Karpas-422 (cell line): ENCODE measurements at regions not wholly inside any gene's neighbourhood (a gene's known extent, or its start where the extent isn't known, plus 50 kb on each side); places are given as distances from the start of the nearest gene placed in this dataset.

Source experiments
- DNase-seq: peaks from one replicate; pipeline ENCODE4 v3.0.0-alpha.2; 2015
- H2AFZ ChIP-seq: fragments of 200-600 bp; sonication (generic); 2 replicates; pipeline ENCODE4 v1.6.1; 2014; ENCODE audit warnings: antibody characterized with exemption, low read length, mixed read lengths
- H3K27ac ChIP-seq: fragments of 200-600 bp; sonication (generic); 2 replicates; pipeline ENCODE4 v1.5.1; 2014; ENCODE audit warnings: mild to moderate bottlenecking, low read length, moderate library complexity
- H3K27me3 ChIP-seq: fragments of 200-600 bp; sonication (generic); 2 replicates; pipeline ENCODE4 v1.6.1; 2014; ENCODE audit warnings: low read length, mixed read lengths
- H3K36me3 ChIP-seq: fragments of 200-600 bp; sonication (generic); 2 replicates; pipeline ENCODE4 v1.6.1; 2014; ENCODE audit warnings: low read length, mixed read lengths; ENCODE audit not compliant: insufficient read depth
- H3K4me1 ChIP-seq: fragments of 200-600 bp; sonication (generic); 2 replicates; pipeline ENCODE4 v1.6.1; 2014; ENCODE audit warnings: mild to moderate bottlenecking, low read length, mixed read lengths
- H3K4me2 ChIP-seq: fragments of 200-600 bp; sonication (generic); 2 replicates; pipeline ENCODE4 v1.6.1; 2014; ENCODE audit warnings: low read length, low read depth, mild to moderate bottlenecking; ENCODE audit not compliant: poor library complexity, severe bottlenecking
- H3K4me3 ChIP-seq: fragments of 200-600 bp; sonication (generic); 2 replicates; pipeline ENCODE4 v1.5.1; 2014; ENCODE audit warnings: mild to moderate bottlenecking, antibody characterized with exemption, low read length, mixed read lengths
- H3K79me2 ChIP-seq: fragments of 200-600 bp; sonication (generic); 2 replicates; pipeline ENCODE4 v1.6.1; 2014; ENCODE audit warnings: mild to moderate bottlenecking, low read length, mixed read lengths
- H3K9ac ChIP-seq: fragments of 200-600 bp; sonication (generic); 2 replicates; pipeline ENCODE4 v1.6.0; 2014; ENCODE audit warnings: low read length
- H3K9me2 ChIP-seq: fragments of 200-600 bp; sonication (generic), shearing (Covaris generic); replicated peaks from 2 replicates; pipeline ENCODE4 v1.6.0; 2014; ENCODE audit warnings: mild to moderate bottlenecking, low read length, moderate library complexity; ENCODE audit not compliant: insufficient read depth
- H3K9me3 ChIP-seq: fragments of 300-700, 200-600 bp; sonication (generic); 2 replicates; pipeline ENCODE4 v1.6.1; 2014; ENCODE audit warnings: low read length, mixed read lengths
- H4K20me1 ChIP-seq: fragments of 200-600 bp; sonication (generic); 2 replicates; pipeline ENCODE4 v1.6.1; 2014; ENCODE audit warnings: mild to moderate bottlenecking, antibody characterized with exemption, low read length, low read depth; ENCODE audit not compliant: insufficient read depth

- Histone ChIP-seq H3K4me2 (no peak overlapping the region), H4K20me1 (no peaks in the 10 kb centered on the region), H3K4me1 (no peaks in the 10 kb centered on the region), H3K9me2 (no peaks in the 10 kb centered on the region), H3K9ac (no peak overlapping the region), H3K27ac (no peak overlapping the region), H3K27me3 (no peaks in the 10 kb centered on the region), H3K4me3 (no peak overlapping the region), H3K36me3 (no peaks in the 10 kb centered on the region), H2AFZ (no peak overlapping the region), H3K79me2 (no peaks in the 10 kb centered on the region), H3K9me3 (no peaks in the 10 kb centered on the region)
- DNase-seq: no peak
Observed at GRCh38 chr2:4073026-4073569, 369.7 kb downstream of the DCDC2C start.

DNA sequence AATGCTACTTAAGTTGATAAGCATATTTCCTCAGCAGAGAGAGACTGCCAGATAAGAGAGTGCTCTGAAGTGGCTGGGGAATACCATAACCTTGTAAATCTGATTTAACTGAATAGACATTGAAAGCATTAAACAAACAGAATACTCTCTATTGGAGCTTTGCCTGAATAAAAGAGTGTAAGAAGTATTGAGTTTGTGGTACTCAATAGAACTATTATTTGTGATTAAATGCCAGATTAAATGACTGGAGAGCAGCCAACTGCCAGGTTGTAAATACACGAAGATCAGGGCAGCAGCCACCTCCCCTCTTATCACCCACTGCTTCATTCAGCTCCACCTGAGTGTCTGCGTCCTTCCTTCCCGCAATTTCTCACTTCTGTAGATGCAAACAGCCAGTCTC is 373.6 kb downstream of the DCDC2C start:
- no peaks in the 10 kb centered on the region for H4K20me1 ChIP-seq
- H3K36me3 ChIP-seq: no peaks in the 10 kb centered on the region
- H3K4me2 ChIP-seq: no peak overlapping the region
- no peak overlapping the region for H3K4me3 ChIP-seq
- DNase-seq: no peak
- H2AFZ ChIP-seq: no peak overlapping the region
- H3K9me3 ChIP-seq: no peaks in the 10 kb centered on the region
- H3K9ac ChIP-seq: no peak overlapping the region
- H3K27me3 ChIP-seq: no peaks in the 10 kb centered on the region
- no peaks in the 10 kb centered on the region for H3K79me2 ChIP-seq
- no peak overlapping the region for H3K27ac ChIP-seq
- H3K9me2 ChIP-seq: no peaks in the 10 kb centered on the region
- H3K4me1 ChIP-seq: no peaks in the 10 kb centered on the region

- H3K79me2 ChIP-seq: no peaks in the 10 kb centered on the region
- no peaks in the 10 kb centered on the region for H3K27me3 ChIP-seq
- no peak overlapping the region for H3K9ac ChIP-seq
- no peaks in the 10 kb centered on the region for H3K9me2 ChIP-seq
- H3K4me3 ChIP-seq: no peak overlapping the region
- no peaks in the 10 kb centered on the region for H4K20me1 ChIP-seq
- H3K4me1 ChIP-seq: no peaks in the 10 kb centered on the region
- H3K27ac ChIP-seq: no peak overlapping the region
- DNase-seq: no peak
- H3K4me2 ChIP-seq: no peak overlapping the region
- H2AFZ ChIP-seq: no peak overlapping the region
- H3K9me3 ChIP-seq: no peaks in the 10 kb centered on the region
- H3K36me3 ChIP-seq: no peaks in the 10 kb centered on the region
Observed at GRCh38 chr2:4085186-4085585, 381.8 kb downstream of the DCDC2C start.

GRCh38 chr2:4090668-4091630 is 387.6 kb downstream of the DCDC2C start:
- Histone ChIP-seq H3K4me2 (no peak overlapping the region), H3K9me2 (no peaks in the 10 kb centered on the region), H3K27ac (no peak overlapping the region), H3K36me3 (no peaks in the 10 kb centered on the region), H2AFZ (no peak overlapping the region), H3K4me1 (no peaks in the 10 kb centered on the region), H3K9me3 (no peaks in the 10 kb centered on the region), H3K4me3 (no peak overlapping the region), H4K20me1 (no peaks in the 10 kb centered on the region), H3K79me2 (no peaks in the 10 kb centered on the region), H3K9ac (no peak overlapping the region), H3K27me3 (no peaks in the 10 kb centered on the region)
- no peak for DNase-seq

GRCh38 chr2:4091869-4092268 is 388.5 kb downstream of the DCDC2C start:
- Histone ChIP-seq H3K9ac (no peak overlapping the region), H3K79me2 (no peaks in the 10 kb centered on the region), H3K27me3 (no peaks in the 10 kb centered on the region), H3K36me3 (no peaks in the 10 kb centered on the region), H3K9me3 (no peaks in the 10 kb centered on the region), H3K4me3 (no peak overlapping the region), H2AFZ (no peak overlapping the region), H3K27ac (no peak overlapping the region), H3K4me2 (no peak overlapping the region), H3K4me1 (no peaks in the 10 kb centered on the region), H4K20me1 (no peaks in the 10 kb centered on the region), H3K9me2 (no peaks in the 10 kb centered on the region)
- no peak for DNase-seq

- H3K9me2 ChIP-seq: no peaks in the 10 kb centered on the region
- H2AFZ ChIP-seq: no peak overlapping the region
- no peaks in the 10 kb centered on the region for H3K79me2 ChIP-seq
- H3K9ac ChIP-seq: no peak overlapping the region
- no peak overlapping the region for H3K4me2 ChIP-seq
- H3K27me3 ChIP-seq: no peaks in the 10 kb centered on the region
- no peak for DNase-seq
- H3K27ac ChIP-seq: no peak overlapping the region
- H4K20me1 ChIP-seq: no peaks in the 10 kb centered on the region
- H3K36me3 ChIP-seq: no peaks in the 10 kb centered on the region
- H3K9me3 ChIP-seq: no peaks in the 10 kb centered on the region
- no peak overlapping the region for H3K4me3 ChIP-seq
- no peaks in the 10 kb centered on the region for H3K4me1 ChIP-seq
Observed at GRCh38 chr2:4094743-4095142, 391.4 kb downstream of the DCDC2C start.

GRCh38 chr2:4096978-4097766 is 393.8 kb downstream of the DCDC2C start:
- no peaks in the 10 kb centered on the region for H3K9me2 ChIP-seq
- no peak overlapping the region for H3K4me3 ChIP-seq
- no peak overlapping the region for H3K27ac ChIP-seq
- H3K9me3 ChIP-seq: no peaks in the 10 kb centered on the region
- no peak overlapping the region for H3K4me2 ChIP-seq
- H3K27me3 ChIP-seq: no peaks in the 10 kb centered on the region
- H3K79me2 ChIP-seq: no peaks in the 10 kb centered on the region
- H2AFZ ChIP-seq: no peak overlapping the region
- H3K4me1 ChIP-seq: no peaks in the 10 kb centered on the region
- no peaks in the 10 kb centered on the region for H4K20me1 ChIP-seq
- H3K36me3 ChIP-seq: no peaks in the 10 kb centered on the region
- no peak overlapping the region for H3K9ac ChIP-seq
- DNase-seq: no peak

- H3K27ac ChIP-seq: no peak overlapping the region
- H4K20me1 ChIP-seq: no peaks in the 10 kb centered on the region
- H3K27me3 ChIP-seq: no peaks in the 10 kb centered on the region
- no peak overlapping the region for H3K4me2 ChIP-seq
- no peaks in the 10 kb centered on the region for H3K9me2 ChIP-seq
- no peak overlapping the region for H3K4me3 ChIP-seq
- H3K36me3 ChIP-seq: no peaks in the 10 kb centered on the region
- H2AFZ ChIP-seq: no peak overlapping the region
- no peak overlapping the region for H3K9ac ChIP-seq
- H3K79me2 ChIP-seq: no peaks in the 10 kb centered on the region
- DNase-seq: no peak
- H3K9me3 ChIP-seq: no peaks in the 10 kb centered on the region
- no peaks in the 10 kb centered on the region for H3K4me1 ChIP-seq
Observed at GRCh38 chr2:4098137-4098536, 394.8 kb downstream of the DCDC2C start.
